BJ (cell line): ENCODE measurements at regions not wholly inside any gene's neighbourhood (a gene's known extent, or its start where the extent isn't known, plus 50 kb on each side); places are given as distances from the start of the nearest gene placed in this dataset.
"Not testable (repeated sequence)": the region's sequence is repeated elsewhere in the genome, so short reads cannot be mapped to it uniquely, and the experiment has no call there.

Source experiments
- CTCF ChIA-PET: fragments of 350-600 bp; formaldehyde crosslinking; extraction: SDS; loops from one replicate; lab custom pipeline; 2021; ENCODE audit warnings: antibody characterized with exemption, inconsistent platforms; lab: Yijun Ruan, JAX
- POLR2A ChIA-PET: fragments of 300-600 bp; sonication (Branson Sonifier 250); formaldehyde crosslinking; extraction: SDS; loops from one replicate; lab custom pipeline; 2021; ENCODE audit warnings: antibody characterized with exemption; lab: Charles Lee
- DNase-seq: peaks from one replicate; pipeline ENCODE4 v3.0.0-alpha.2; 2011; ENCODE audit warnings: low read depth
- H3K27me3 ChIP-seq: 2 replicates; pipeline ENCODE4 v1.6.0; 2011; ENCODE audit warnings: low read length; ENCODE audit not compliant: control insufficient read depth, insufficient read depth
- H3K36me3 ChIP-seq: 2 replicates; pipeline ENCODE4 v1.5.1; 2011; ENCODE audit warnings: low read length; ENCODE audit not compliant: control insufficient read depth, insufficient read depth
- H3K4me3 ChIP-seq: 2 replicates; pipeline ENCODE4 v1.5.1; 2011; ENCODE audit warnings: low read depth, mild to moderate bottlenecking, control low read depth, low read length
- CTCF ChIP-seq: IDR thresholded peaks from 2 replicates; pipeline ENCODE4 v1.5.1; 2011; ENCODE audit warnings: low read depth, mild to moderate bottlenecking, control low read depth, inconsistent platforms, low read length, moderate library complexity; ENCODE audit not compliant: insufficient read depth

DNA sequence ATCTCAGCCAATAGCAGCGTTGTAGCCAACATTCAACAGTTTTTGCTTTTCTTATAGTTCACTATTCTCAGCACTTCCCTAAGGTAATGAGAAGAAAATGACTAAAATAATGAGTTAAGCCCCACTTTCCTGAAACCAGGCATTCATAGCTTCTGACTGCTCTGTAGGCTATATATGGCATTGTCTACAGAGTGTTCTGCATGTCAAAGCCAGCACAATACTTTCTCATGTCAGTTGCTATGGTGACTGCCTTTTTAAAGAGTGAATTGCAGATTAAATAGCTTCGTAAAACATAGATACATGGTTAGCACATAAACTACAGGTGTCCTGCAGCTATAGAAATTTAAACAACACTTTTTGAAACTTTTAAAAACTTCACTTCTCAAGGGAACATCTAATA lies 1256.1 kb upstream of the CNTN5 start:
- H3K4me3 ChIP-seq = no peak overlapping the region
- no peak for DNase-seq
- no peaks in the 10 kb centered on the region for H3K36me3 ChIP-seq
- H3K27me3 ChIP-seq = no peaks in the 10 kb centered on the region
- no peak for TF ChIP-seq CTCF
- ChIA-PET POLR2A (no interaction called here), CTCF (interaction anchor here (0.5 kb wide), 1 partner anchor 419 kb away, joined by 3 read pairs; no protein-coding TSS in a partner anchor)

- Histone ChIP-seq H3K27me3 (no peaks in the 10 kb centered on the region), H3K4me3 (no peak overlapping the region), H3K36me3 (no peaks in the 10 kb centered on the region)
- no peak for DNase-seq
- CTCF ChIA-PET = no interaction called here
- no peak for TF ChIP-seq CTCF
- POLR2A ChIA-PET = no interaction called here
Measured at GRCh38 chr11:97770570-97770969, 1250.2 kb upstream of the CNTN5 start.

DNA sequence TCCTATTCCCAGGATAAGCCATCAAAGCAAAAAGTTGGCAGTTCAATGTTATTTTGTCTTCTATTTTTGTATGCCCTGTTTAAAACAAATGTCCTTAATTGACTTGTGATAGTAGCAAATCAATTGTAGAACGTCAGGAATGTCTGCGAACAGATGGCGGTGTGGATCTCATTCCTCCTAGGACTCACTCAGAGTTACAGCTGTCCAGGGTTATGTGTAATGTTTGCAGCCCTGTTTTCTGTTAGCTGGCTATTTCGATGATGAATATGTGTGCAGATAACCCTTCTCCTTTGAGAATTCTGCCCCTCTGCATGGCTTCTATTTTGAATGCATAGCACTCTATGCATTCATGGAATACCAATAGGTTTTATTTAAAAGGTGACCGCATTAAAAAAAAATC lies 1248.0 kb upstream of the CNTN5 start:
- Histone ChIP-seq H3K27me3 (no peaks in the 10 kb centered on the region), H3K4me3 (no peak overlapping the region), H3K36me3 (no peaks in the 10 kb centered on the region)
- TF ChIP-seq CTCF = no peak
- no peak for DNase-seq
- POLR2A ChIA-PET = interaction anchor here (0.6 kb wide), 1 partner anchor 22 kb away, joined by 3 read pairs; no protein-coding TSS in a partner anchor
- CTCF ChIA-PET = no interaction called here

GRCh38 chr11:97784388-97784787 lies 1236.4 kb upstream of the CNTN5 start:
- CTCF ChIA-PET, POLR2A ChIA-PET, H3K27me3 ChIP-seq, H3K36me3 ChIP-seq, H3K4me3 ChIP-seq, DNase-seq: not testable (repeated sequence)

DNA sequence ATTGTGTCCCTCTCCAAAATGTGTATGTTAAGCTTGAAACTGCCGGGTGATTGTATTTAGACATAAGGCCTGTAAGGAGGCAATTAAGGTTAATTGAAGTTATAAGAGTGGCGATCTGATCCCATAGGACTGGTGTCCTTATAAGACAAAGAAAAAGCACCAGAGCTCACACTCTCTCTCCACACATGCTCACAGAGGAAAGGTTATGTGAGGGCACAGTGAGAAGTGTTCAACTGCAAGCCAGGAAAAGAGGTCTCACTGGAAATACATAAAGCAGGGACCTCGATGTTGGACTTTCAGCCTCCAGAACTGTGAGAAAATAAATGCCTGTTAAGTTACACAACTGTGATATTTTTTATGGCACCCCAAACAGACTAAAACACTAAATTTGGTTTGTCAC lies 1233.8 kb upstream of the CNTN5 start:
- no peak for DNase-seq
- no peak overlapping the region for H3K4me3 ChIP-seq
- no peak for TF ChIP-seq CTCF
- CTCF ChIA-PET = no interaction called here
- POLR2A ChIA-PET = no interaction called here
- H3K36me3 ChIP-seq = no peaks in the 10 kb centered on the region
- H3K27me3 ChIP-seq = no peaks in the 10 kb centered on the region

DNA sequence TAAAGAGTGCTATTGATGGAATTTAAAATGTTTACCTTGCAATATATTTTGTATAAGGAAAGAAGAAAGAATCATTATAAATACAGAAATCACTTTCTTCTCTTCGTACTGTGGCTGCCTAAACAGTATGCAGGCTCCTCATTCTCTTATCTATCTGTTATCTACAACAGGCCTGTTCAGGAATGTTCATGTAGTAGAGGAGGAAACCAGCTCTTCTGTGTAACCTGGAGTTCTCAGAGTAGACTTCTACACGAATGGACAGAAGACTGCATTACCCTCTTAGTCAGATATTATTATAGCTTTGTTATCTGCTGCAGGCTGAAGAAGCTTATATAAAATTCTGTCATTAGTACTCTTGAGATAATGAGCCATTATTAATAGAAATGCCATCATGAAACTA lies 1225.9 kb upstream of the CNTN5 start:
- TF ChIP-seq CTCF = no peak
- no peaks in the 10 kb centered on the region for H3K27me3 ChIP-seq
- no peak for DNase-seq
- H3K4me3 ChIP-seq = no peak overlapping the region
- POLR2A ChIA-PET = interaction anchor here (0.8 kb wide), 1 partner anchor 22 kb away, joined by 3 read pairs; no protein-coding TSS in a partner anchor
- H3K36me3 ChIP-seq = no peaks in the 10 kb centered on the region
- CTCF ChIA-PET = no interaction called here
